Islet precursor cell (in vitro differentiated cells): ENCODE measurements at regions not wholly inside any gene's neighbourhood (a gene's known extent, or its start where the extent isn't known, plus 50 kb on each side); places are given as distances from the start of the nearest gene placed in this dataset.
A peak's percentile ranks its signal among the peaks of the same experiment; 100 is the strongest.

Source experiments
- DNase-seq: peaks from one replicate; pipeline ENCODE4 v3.0.0-alpha.2; 2018

DNA sequence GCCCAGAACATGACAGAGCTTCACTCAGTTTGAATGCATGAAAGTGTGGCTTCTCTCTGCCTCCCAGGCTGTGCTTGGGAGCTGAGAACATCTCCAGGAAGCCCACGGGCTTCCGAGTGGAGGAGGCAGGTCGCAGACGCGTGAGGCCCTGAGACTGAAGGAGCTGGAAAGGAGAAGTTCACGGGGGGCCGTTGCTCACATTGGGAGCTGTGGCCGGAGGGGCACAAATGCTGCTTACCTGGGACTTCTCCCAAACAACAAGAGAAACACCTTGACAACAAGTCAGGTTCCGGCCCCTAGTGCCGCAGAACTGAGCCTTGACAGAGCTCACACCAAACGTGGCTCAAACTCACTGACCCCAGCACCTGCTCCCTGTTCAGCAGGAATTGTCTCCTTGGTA is 207.0 kb downstream of the BRD1 start:
- no peak for DNase-seq

GRCh38 chr22:49620003-49620556 is 207.6 kb downstream of the BRD1 start:
- DNase-seq: no peak

- DNase-seq: no peak
Measured at GRCh38 chr22:49619301-49619700, 208.4 kb downstream of the BRD1 start.

DNA sequence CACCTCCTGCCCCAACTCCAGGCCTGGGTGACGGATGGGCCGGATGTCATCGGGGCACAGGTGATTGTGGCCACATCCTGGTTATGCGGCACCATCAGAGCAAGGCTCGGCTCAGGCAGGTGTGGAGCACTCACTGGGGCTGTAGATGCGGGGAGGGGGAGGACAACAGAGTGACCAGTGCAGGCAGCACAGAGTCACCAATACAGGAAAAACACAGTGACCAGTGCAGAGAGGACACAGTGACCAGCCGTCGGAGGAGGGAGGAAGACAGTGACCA is 209.1 kb downstream of the BRD1 start:
- DNase-seq: no peak

DNA sequence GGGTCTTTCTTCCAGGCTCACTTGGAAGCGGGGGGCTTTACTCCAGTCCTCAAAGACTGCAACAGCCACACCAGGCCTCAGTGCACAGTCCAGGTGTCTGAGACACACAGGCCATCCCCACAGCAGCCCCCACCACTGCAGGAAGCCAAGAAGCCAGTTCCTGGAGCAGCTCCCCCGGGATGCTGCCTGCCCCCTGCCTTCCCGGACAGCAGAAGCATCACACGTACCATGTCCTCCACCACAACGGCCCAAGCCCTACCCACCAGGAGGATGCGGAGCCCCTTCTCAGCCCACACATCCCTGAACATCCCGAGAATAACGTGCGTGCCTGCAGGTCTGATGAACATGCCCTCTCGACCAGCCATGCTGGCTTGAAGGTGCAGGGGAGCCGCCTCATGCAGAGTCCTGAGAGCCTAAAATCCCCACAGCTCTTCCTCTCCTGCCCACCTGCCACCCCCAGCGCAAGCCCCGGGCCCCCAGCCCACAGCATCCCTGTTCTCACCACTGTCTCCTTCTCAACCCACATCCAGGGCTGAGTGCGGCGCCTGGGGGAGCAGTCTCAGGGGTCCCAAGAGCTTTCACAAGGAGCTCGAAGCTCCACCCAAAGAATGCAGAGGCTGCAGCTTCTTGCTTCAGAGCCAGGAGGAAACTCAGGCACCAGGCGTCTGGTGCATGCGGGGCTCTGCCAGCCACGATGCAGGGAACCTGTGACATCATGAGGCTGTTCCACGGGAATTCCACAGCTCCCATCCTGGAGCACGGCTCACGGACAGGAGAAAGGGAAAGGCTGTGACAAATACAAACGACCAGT is 209.6 kb downstream of the BRD1 start:
- DNase-seq: no peak

- no peak for DNase-seq
Measured at GRCh38 chr22:49617264-49617663, 210.4 kb downstream of the BRD1 start.

GRCh38 chr22:49616356-49617231 is 211.1 kb downstream of the BRD1 start:
- peak; percentile 41 for DNase-seq

GRCh38 chr22:49614966-49615965 is 212.4 kb downstream of the BRD1 start:
- peak; percentile 50 for DNase-seq

DNA sequence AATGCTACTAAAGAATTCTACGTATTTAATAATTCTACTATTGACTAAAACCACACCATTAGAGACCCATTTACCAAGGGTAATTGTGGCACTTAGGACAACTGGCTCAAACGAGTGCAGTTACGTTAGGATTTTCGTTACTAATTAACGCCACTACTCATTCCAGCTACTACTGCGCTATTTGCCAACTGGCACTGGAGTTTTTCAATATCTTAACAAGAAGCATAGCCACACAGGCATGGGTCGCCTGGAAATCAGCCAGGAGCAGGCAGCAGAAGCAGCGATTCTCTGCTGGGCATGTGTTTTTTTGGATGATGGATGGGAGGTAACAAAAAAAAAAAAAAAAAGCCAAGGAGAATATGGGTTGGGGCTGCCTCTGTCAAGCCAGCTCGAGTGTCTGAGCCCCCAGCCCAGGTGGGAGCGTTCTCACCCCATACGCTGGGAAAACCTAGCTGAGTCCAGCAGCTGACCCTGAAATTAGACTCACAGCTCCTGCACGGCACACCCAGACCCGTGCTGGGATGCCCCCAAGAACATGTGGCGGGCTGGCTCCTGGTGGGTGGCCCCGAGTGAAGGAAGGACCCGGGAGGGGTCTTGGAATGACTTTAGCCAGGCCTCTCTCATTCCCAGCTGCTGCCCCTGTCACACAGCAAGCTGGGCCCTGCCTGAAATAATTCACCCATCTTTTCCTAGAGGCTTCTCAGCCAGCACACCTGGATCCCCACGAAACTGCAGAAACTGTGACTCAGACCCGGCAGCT is 214.0 kb downstream of the BRD1 start:
- peak; percentile 9 for DNase-seq

DNA sequence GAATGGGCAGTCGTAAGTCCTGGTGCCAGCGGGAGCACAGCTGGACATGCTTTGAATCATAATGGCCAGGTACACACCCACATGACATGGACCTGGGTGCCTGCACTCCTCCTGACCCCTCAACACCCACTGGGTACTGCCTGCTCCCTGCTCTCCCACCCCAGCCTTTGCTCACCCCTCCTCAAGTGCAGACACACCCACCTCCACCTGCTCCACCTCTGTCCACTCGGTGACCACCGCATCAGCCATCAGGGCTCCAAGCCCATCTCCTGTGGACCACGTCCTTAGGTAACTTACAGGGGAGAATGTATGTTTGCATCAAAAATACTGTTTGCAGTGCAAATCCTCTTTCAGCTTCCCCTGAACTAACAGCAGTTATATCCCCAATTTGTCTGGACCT is 214.6 kb downstream of the BRD1 start:
- DNase-seq: peak; percentile 19

- peak; percentile 35 for DNase-seq
Measured at GRCh38 chr22:49609207-49609876, 218.3 kb downstream of the BRD1 start.

- DNase-seq: peak; percentile 15
Measured at GRCh38 chr22:49608660-49609059, 219.0 kb downstream of the BRD1 start.

DNA sequence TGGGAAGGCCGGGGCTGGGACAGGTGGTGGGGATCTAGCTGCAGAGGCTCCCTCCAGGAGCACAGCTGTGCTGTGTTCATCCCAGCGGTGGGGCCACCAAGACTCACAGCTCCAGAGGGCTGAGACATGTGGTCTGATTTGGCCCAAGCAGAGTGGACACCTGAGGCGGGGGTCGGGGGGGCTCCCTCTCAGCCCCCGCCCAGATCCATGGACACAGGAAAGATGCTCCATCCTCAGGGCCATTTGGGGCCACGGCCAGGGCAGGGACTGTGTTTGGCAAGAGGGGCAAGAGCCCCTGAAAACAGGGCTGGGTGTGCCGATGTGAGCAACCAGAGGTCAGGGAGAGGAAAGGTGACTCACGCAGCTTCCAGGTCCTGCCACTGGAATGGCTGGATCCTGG is 219.4 kb downstream of the BRD1 start:
- DNase-seq: peak; percentile 32

DNA sequence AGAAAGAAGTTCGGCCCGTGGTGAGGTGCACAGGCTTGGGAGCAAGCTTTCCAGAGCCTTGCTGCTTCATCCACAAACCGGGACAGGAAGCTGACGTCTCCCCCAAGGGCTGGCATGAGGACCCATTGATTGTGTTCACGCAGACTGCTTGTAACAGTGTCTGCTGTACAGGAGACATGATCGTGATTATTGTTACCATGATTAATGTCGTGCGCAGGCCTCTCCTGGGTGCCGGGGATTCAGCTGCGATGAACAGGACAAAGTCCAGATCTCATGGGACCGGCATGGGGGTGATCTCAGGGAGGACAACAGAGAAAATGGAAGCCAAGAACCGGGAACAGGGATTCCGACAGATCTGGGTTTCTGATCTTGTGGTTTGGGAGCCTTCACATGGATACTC is 219.9 kb downstream of the BRD1 start:
- DNase-seq: no peak

- no peak for DNase-seq
Measured at GRCh38 chr22:49606562-49607290, 220.9 kb downstream of the BRD1 start.

DNA sequence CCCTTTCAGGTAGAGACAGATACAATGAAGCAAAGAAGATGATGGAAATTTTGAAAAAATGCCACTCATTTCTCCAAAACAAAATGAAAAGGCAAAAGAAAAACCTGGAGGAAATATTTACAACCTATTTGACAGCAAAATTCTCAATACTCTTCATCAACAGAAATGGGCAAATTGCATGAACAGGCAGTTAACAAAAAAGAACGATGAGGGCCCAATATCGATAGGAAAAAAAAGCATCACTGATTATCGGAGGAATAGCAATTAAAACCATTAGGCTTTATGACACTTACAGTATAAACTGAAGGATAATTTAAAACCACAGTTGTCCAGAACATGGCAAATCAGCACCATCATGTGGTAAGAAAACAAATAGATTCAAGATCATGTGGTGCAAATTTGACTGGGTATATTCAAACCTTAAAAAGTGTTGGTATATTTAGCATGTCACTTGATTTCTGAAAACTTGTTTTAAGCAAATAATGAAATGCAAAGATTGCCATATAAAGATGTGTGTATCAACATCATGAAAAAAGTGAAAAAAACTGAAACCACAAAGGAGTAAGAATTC is 222.9 kb downstream of the BRD1 start:
- no peak for DNase-seq

DNA sequence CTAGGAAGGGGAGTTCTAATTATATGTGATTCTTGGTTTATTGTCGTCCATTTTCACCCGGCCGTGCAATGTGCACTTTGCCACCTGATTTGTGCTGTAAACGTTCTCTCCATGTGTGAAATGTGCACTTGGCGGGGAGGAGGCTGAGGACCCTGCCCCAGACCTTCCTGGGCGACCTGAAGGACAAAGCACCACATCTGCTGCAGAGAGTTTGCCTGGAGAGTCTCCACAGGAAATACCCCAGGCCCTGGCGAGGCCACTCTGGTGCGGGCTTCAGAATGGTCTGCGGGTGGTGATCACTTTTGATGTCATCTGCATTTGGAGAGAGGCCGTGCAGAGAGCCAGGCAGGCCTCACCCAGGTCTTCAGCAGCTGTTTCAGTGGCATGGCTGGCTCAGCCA is 224.7 kb downstream of the BRD1 start:
- DNase-seq: peak; percentile 44

DNA sequence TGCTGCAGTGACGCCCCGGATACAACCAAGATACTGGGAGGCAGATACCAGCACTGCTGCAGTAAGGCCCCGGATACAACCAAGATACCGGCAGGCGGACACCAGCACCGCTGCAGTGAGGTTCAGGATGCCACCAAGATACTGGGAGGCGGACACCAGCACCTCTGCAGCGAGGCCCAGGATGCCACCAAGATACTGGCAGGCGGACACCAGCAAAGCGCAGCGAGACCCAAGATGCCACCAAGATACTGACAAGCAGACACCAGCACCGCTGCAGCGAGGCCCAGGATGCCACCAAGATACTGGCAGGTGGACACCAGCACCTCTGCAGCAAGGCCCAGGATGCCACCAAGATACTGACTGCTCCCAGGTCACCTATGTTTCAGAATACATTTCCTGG is 225.2 kb downstream of the BRD1 start:
- peak; percentile 38 for DNase-seq

DNA sequence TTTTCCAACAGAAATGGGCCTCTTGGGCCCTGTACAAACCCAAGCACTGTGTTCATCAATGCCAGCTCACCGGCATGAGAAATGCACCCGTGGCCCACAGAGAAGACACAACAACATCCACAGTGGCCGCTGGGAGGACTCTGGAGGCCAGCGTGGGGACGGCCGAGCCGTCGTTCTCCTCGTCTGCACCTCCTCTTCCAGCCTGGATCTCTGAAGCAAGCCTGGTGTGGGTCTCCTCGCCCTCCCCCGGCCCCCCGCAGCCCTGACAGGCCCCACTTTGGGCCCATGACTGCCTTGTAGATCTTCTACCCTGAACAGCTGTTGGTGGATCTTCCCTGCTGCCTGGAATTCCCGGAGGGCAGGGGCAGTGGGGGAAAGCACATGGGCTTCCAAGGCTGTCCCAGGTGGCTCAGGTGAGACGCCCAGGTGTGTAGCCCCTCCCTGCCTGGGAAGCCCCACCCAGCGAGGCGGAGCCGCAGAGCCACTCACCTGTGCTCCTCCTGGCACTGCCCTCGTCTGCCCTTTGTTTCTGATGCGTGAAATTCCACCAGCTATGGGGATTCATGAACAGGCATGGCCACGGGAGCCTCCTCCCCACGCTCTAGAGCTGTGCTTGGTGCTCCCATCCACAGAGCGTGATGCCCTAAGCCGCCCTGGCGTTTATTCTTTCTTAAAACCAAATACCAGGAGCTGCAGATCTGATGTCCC is 225.9 kb downstream of the BRD1 start:
- peak; percentile 40 for DNase-seq
